GM19043 (cell line): ENCODE measurements at regions not wholly inside any gene's neighbourhood (a gene's known extent, or its start where the extent isn't known, plus 50 kb on each side); places are given as distances from the start of the nearest gene placed in this dataset.
"Not testable (repeated sequence)": the region's sequence is repeated elsewhere in the genome, so short reads cannot be mapped to it uniquely, and the experiment has no call there.

Experiments
- ATAC-seq: cut with Tn5 transposase; IDR thresholded peaks from one replicate; pipeline ENCODE4 v1.9.1; 2021; ENCODE audit warnings: low read depth; ENCODE audit not compliant: unreplicated experiment

- no peak for ATAC-seq
Measured at GRCh38 chr12:20004952-20005351, 363.4 kb upstream of the PDE3A start.

- no peak for ATAC-seq
Measured at GRCh38 chr12:20006871-20007730, 361.2 kb upstream of the PDE3A start.

- not testable (repeated sequence) for ATAC-seq
Measured at GRCh38 chr12:20009965-20010364, 358.4 kb upstream of the PDE3A start.

GRCh38 chr12:20011200-20011599 is 357.1 kb upstream of the PDE3A start:
- no peak for ATAC-seq

- no peak for ATAC-seq
Measured at GRCh38 chr12:20017802-20018201, 350.5 kb upstream of the PDE3A start.

GRCh38 chr12:20018406-20018805 is 349.9 kb upstream of the PDE3A start:
- ATAC-seq, result no peak

- ATAC-seq, result no peak
Measured at GRCh38 chr12:20024194-20024593, 344.1 kb upstream of the PDE3A start.

- ATAC-seq, result no peak
Measured at GRCh38 chr12:20028033-20028432, 340.3 kb upstream of the PDE3A start.

GRCh38 chr12:20030826-20031225 is 337.5 kb upstream of the PDE3A start:
- ATAC-seq, result no peak

- no peak for ATAC-seq
Measured at GRCh38 chr12:20039562-20039961, 328.8 kb upstream of the PDE3A start.

- no peak for ATAC-seq
Measured at GRCh38 chr12:20040184-20040583, 328.2 kb upstream of the PDE3A start.

GRCh38 chr12:20040831-20041230 is 327.5 kb upstream of the PDE3A start:
- no peak for ATAC-seq

- ATAC-seq, result no peak
Measured at GRCh38 chr12:20044351-20044750, 324.0 kb upstream of the PDE3A start.

- no peak for ATAC-seq
Measured at GRCh38 chr12:20044846-20045245, 323.5 kb upstream of the PDE3A start.

- no peak for ATAC-seq
Measured at GRCh38 chr12:20047901-20048300, 320.4 kb upstream of the PDE3A start.

- ATAC-seq, result no peak
Measured at GRCh38 chr12:20050221-20050620, 318.1 kb upstream of the PDE3A start.

- ATAC-seq, result no peak
Measured at GRCh38 chr12:20053782-20054181, 314.6 kb upstream of the PDE3A start.

- ATAC-seq, result no peak
Measured at GRCh38 chr12:20055856-20056255, 312.5 kb upstream of the PDE3A start.

GRCh38 chr12:20057398-20057797 is 310.9 kb upstream of the PDE3A start:
- ATAC-seq, result no peak

- ATAC-seq, result no peak
Measured at GRCh38 chr12:20063116-20063515, 305.2 kb upstream of the PDE3A start.

- no peak for ATAC-seq
Measured at GRCh38 chr12:20077618-20078017, 290.7 kb upstream of the PDE3A start.

GRCh38 chr12:20089077-20089476 is 279.3 kb upstream of the PDE3A start:
- ATAC-seq, result no peak
